Tibial nerve (tissue), 3 donors: ENCODE measurements at regions not wholly inside any gene's neighbourhood (a gene's known extent, or its start where the extent isn't known, plus 50 kb on each side); places are given as distances from the start of the nearest gene placed in this dataset.

ENCODE experiments used
- POLR2A ChIP-seq, 2 donors: fragments of 450-650 bp; IDR thresholded peaks; one replicate each; pipeline ENCODE4 v1.6.1; 2017; ENCODE audit warnings: antibody characterized with exemption in 2 of 2, mild to moderate bottlenecking in 2 of 2, moderate library complexity in 2 of 2
- TF ChIP-seq, protein P1 (sequence below), 5 experiments: fragments of 200-600 bp in 3 of 5; fragments of 450-650 bp in 2 of 5; sonication (generic) in 3 of 5; IDR thresholded peaks; one replicate each; pipeline ENCODE4 v1.5.1; 2016 to 2019; ENCODE audit warnings: antibody characterized with exemption in 5 of 5, mild to moderate bottlenecking in 3 of 5, moderate library complexity in 2 of 5

DNA sequence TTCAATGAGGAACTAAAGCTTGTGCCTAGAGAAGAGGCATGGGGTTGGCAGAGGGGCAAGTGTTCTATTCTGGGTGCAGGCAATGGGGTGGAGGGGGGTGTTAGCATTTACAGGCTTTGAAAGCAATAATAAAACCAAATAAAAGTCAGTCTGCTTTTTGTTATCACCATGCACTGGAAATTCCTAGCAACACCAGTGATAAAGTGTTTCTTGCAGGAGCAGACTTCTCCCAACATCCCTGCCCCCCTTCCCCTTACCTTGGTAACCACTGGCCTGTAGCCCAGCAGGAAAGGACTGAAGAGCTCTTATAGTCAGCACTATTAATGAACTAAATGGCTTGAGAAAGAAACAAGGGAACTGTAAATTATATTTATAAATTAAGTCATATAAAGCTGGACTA lies 65.2 kb upstream of the SESN3 start:
- TF ChIP-seq POLR2A (IDR thresholded peaks at IDR 0.05): no peak
- TF ChIP-seq, protein P1, sequence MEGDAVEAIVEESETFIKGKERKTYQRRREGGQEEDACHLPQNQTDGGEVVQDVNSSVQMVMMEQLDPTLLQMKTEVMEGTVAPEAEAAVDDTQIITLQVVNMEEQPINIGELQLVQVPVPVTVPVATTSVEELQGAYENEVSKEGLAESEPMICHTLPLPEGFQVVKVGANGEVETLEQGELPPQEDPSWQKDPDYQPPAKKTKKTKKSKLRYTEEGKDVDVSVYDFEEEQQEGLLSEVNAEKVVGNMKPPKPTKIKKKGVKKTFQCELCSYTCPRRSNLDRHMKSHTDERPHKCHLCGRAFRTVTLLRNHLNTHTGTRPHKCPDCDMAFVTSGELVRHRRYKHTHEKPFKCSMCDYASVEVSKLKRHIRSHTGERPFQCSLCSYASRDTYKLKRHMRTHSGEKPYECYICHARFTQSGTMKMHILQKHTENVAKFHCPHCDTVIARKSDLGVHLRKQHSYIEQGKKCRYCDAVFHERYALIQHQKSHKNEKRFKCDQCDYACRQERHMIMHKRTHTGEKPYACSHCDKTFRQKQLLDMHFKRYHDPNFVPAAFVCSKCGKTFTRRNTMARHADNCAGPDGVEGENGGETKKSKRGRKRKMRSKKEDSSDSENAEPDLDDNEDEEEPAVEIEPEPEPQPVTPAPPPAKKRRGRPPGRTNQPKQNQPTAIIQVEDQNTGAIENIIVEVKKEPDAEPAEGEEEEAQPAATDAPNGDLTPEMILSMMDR (IDR thresholded peaks at IDR 0.05): no peak
